GM12874 (cell line): ENCODE measurements at regions not wholly inside any gene's neighbourhood (a gene's known extent, or its start where the extent isn't known, plus 50 kb on each side); places are given as distances from the start of the nearest gene placed in this dataset.

ENCODE experiments used
- CTCF ChIP-seq: IDR thresholded peaks from 2 replicates; pipeline ENCODE4 v1.5.1; 2011; ENCODE audit warnings: low read depth, mild to moderate bottlenecking, control low read depth, low read length, moderate library complexity; ENCODE audit not compliant: insufficient read depth

- TF ChIP-seq CTCF, result no peak
Measured at GRCh38 chr9:21567926-21568325, 85.8 kb upstream of the IFNE start.

GRCh38 chr9:21568484-21568883, 86.4 kb upstream of the IFNE start:
- TF ChIP-seq CTCF, result no peak

- no peak for TF ChIP-seq CTCF
Measured at GRCh38 chr9:21569721-21570120, 87.6 kb upstream of the IFNE start.

GRCh38 chr9:21570643-21571275, 88.6 kb upstream of the IFNE start:
- TF ChIP-seq CTCF, result no peak

- no peak for TF ChIP-seq CTCF
Measured at GRCh38 chr9:21574261-21574660, 92.1 kb upstream of the IFNE start.

GRCh38 chr9:21576331-21577189, 94.4 kb upstream of the IFNE start:
- no peak for TF ChIP-seq CTCF

GRCh38 chr9:21579247-21579671, 97.1 kb upstream of the IFNE start:
- TF ChIP-seq CTCF, result no peak
